Omental fat pad (tissue), 3 donors: ENCODE measurements at regions not wholly inside any gene's neighbourhood (a gene's known extent, or its start where the extent isn't known, plus 50 kb on each side); places are given as distances from the start of the nearest gene placed in this dataset.

ENCODE experiments used
- ATAC-seq: fragments of 150-250 bp; one replicate; pipeline ENCODE4 v1.9.1; 2016; ENCODE audit warnings: mild to moderate bottlenecking, moderate library complexity; ENCODE audit not compliant: low FRiP score
- DNase-seq: peaks from one replicate; pipeline ENCODE4 v3.0.0-alpha.2; 2019; ENCODE audit warnings: low spot score
- TF ChIP-seq, protein P1 (sequence below), 3 donors: fragments of 450-650 bp; IDR thresholded peaks; one replicate each; pipeline ENCODE4 v1.5.1; 2016 to 2017; ENCODE audit warnings: antibody characterized with exemption in 3 of 3, mild to moderate bottlenecking in 3 of 3, moderate library complexity in 2 of 3

DNA sequence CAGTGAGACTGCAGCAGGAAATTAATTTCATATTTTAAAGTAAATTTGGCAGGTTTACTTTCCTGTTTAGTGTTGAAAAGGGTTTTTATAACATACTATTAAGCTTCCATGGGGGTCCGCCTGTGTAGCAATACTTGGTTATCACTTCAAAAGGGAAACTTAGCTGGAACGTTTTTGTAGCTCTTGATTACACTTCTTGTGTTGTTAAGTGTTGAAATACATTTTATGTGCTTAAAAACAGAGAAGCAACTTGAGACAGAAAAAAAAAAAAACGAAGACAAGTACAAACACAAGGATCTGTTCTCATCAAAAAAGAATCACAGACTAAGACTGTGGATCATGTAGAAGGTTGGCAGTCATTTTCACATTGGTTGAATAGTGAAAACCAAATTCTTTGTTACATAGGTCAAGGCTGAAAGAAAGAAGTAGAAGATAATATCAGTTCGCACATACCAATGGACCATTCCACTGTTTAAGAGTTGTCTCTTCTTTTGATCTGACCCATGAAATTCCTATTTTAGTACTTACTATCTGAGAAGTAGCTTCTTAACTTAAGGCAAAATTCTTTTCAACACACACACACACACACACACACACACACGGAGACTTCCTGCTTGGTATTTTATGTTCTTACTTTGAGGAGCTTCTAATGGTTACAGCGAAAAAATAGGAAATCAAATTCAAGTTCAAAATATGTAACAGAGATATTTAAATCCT is 113.9 kb upstream of the SLC35B3 start:
- no peak for DNase-seq
- ATAC-seq = no peak
- TF ChIP-seq, protein P1, sequence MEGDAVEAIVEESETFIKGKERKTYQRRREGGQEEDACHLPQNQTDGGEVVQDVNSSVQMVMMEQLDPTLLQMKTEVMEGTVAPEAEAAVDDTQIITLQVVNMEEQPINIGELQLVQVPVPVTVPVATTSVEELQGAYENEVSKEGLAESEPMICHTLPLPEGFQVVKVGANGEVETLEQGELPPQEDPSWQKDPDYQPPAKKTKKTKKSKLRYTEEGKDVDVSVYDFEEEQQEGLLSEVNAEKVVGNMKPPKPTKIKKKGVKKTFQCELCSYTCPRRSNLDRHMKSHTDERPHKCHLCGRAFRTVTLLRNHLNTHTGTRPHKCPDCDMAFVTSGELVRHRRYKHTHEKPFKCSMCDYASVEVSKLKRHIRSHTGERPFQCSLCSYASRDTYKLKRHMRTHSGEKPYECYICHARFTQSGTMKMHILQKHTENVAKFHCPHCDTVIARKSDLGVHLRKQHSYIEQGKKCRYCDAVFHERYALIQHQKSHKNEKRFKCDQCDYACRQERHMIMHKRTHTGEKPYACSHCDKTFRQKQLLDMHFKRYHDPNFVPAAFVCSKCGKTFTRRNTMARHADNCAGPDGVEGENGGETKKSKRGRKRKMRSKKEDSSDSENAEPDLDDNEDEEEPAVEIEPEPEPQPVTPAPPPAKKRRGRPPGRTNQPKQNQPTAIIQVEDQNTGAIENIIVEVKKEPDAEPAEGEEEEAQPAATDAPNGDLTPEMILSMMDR (IDR thresholded peaks at IDR 0.05) = no peak

GRCh38 chr6:8546496-8546895 is 111.2 kb upstream of the SLC35B3 start:
- DNase-seq (no peak), ATAC-seq (no peak)
- TF ChIP-seq, protein P1 (IDR thresholded peaks at IDR 0.05) = no peak

- DNase-seq (no peak), ATAC-seq (no peak)
- TF ChIP-seq, protein P1 (IDR thresholded peaks at IDR 0.05) = no peak
Observed at GRCh38 chr6:8545336-8545735, 110.0 kb upstream of the SLC35B3 start.

- TF ChIP-seq, protein P1 (IDR thresholded peaks at IDR 0.05) = no peak
- ATAC-seq (no peak), DNase-seq (no peak)
Observed at GRCh38 chr6:8543714-8544113, 108.4 kb upstream of the SLC35B3 start.

DNA sequence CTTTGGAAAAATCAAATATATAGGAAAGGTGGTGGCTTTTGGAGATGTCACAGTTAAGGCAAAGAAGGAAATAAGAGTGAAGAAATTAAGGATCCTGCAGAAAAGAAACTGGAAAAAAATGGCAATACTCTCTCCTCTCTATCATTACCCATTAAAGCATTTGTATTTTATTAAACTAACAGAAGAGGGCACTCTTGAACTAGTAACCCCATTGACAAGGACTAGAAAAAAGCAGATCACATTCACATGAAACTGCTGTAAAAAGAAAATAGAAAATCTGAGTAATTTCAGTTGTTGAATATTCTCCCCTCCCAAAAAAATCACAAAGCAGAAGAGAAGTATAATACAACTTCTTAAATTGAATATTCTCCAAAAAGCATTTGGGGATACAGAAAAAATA is 104.1 kb upstream of the SLC35B3 start:
- TF ChIP-seq, protein P1 (IDR thresholded peaks at IDR 0.05) = no peak
- ATAC-seq (no peak), DNase-seq (no peak)

- ATAC-seq (no peak), DNase-seq (no peak)
- TF ChIP-seq, protein P1 (IDR thresholded peaks at IDR 0.05) = no peak
Observed at GRCh38 chr6:8536122-8536521, 100.8 kb upstream of the SLC35B3 start.

- DNase-seq (no peak), ATAC-seq (no peak)
- TF ChIP-seq, protein P1 (IDR thresholded peaks at IDR 0.05) = no peak
Observed at GRCh38 chr6:8535519-8535918, 100.2 kb upstream of the SLC35B3 start.
